SU-DHL-6 (cell line): ENCODE measurements at regions not wholly inside any gene's neighbourhood (a gene's known extent, or its start where the extent isn't known, plus 50 kb on each side); places are given as distances from the start of the nearest gene placed in this dataset.

ENCODE experiments used
- H2AFZ ChIP-seq: fragments of 200-600 bp; sonication (generic); 2 replicates; pipeline ENCODE4 v1.6.1; 2014; ENCODE audit warnings: low read depth, mild to moderate bottlenecking, moderate library complexity, mixed read lengths, antibody characterized with exemption, low read length; ENCODE audit not compliant: severe bottlenecking
- H3F3A ChIP-seq: fragments of 200-600 bp; shearing (Covaris generic); 2 replicates; pipeline ENCODE4 v1.6.0; 2016; ENCODE audit warnings: antibody characterized with exemption, mild to moderate bottlenecking; ENCODE audit not compliant: insufficient read depth
- H3K27ac ChIP-seq: fragments of 200-600 bp; sonication (generic); 2 replicates; pipeline ENCODE4 v1.5.1; 2016; ENCODE audit warnings: low read depth, mild to moderate bottlenecking, low read length, moderate library complexity, mixed read lengths
- H3K27me3 ChIP-seq: fragments of 200-600 bp; sonication (generic), shearing (Covaris generic); 2 replicates; pipeline ENCODE4 v1.6.0; 2014; ENCODE audit warnings: mild to moderate bottlenecking, low read length
- H3K36me3 ChIP-seq: fragments of 200-600 bp; sonication (generic); 2 replicates; pipeline ENCODE4 v1.6.1; 2014; ENCODE audit warnings: mild to moderate bottlenecking, low read length, mixed read lengths
- H3K4me2 ChIP-seq: fragments of 300-600, 200-600 bp; shearing (Covaris generic), sonication (generic); 2 replicates; pipeline ENCODE4 v1.6.0; 2014; ENCODE audit warnings: low read length, low read depth, mild to moderate bottlenecking; ENCODE audit not compliant: poor library complexity, severe bottlenecking
- H3K4me3 ChIP-seq: fragments of 200-600 bp; sonication (generic); 2 replicates; pipeline ENCODE4 v1.5.1; 2014; ENCODE audit warnings: antibody characterized with exemption, low read length, mild to moderate bottlenecking, mixed read lengths; ENCODE audit not compliant: insufficient read depth, poor library complexity, severe bottlenecking
- H3K79me2 ChIP-seq: fragments of 200-600 bp; sonication (generic); 2 replicates; pipeline ENCODE4 v1.6.1; 2014; ENCODE audit warnings: mild to moderate bottlenecking, low read length, moderate library complexity; ENCODE audit not compliant: insufficient read depth
- H3K9ac ChIP-seq: fragments of 200-600 bp; sonication (generic); 2 replicates; pipeline ENCODE4 v1.7.0; 2014; ENCODE audit warnings: mild to moderate bottlenecking, low read length
- H3K9me2 ChIP-seq: fragments of 200-600 bp; sonication (generic); replicated peaks from 2 replicates; pipeline ENCODE4 v1.6.1; 2014; ENCODE audit warnings: low read length; ENCODE audit not compliant: insufficient read depth
- H3K9me3 ChIP-seq: fragments of 200-600 bp; sonication (generic); 2 replicates; pipeline ENCODE4 v1.6.1; 2014; ENCODE audit warnings: low read length, mixed read lengths; ENCODE audit not compliant: insufficient read depth
- H4K20me1 ChIP-seq: fragments of 200-600 bp; sonication (generic); 2 replicates; pipeline ENCODE4 v1.6.1; 2014; ENCODE audit warnings: low read depth, mild to moderate bottlenecking, antibody characterized with exemption, low read length, moderate library complexity, mixed read lengths
- CTCF ChIP-seq: fragments of 200-600 bp; sonication (generic); IDR thresholded peaks from one replicate; pipeline ENCODE4 v1.5.1; 2017; ENCODE audit warnings: antibody characterized with exemption, mild to moderate bottlenecking, low read length, moderate library complexity; ENCODE audit not compliant: insufficient read depth, poor library complexity, severe bottlenecking
- EZH2phosphoT487 ChIP-seq: fragments of 200-600 bp; sonication (generic), shearing (Covaris generic); conservative IDR thresholded peaks from 2 replicates; pipeline ENCODE4 v1.6.1; 2018; ENCODE audit warnings: mild to moderate bottlenecking, antibody characterized with exemption, low read length, moderate library complexity, mixed read lengths

GRCh38 chr4:167939863-167940616 lies 152.3 kb upstream of the ANXA10 start:
- H3K4me3 ChIP-seq: no peak overlapping the region
- no peaks in the 10 kb centered on the region for H3K9me3 ChIP-seq
- no peaks in the 10 kb centered on the region for H4K20me1 ChIP-seq
- no peaks in the 10 kb centered on the region for H3F3A ChIP-seq
- H3K27ac ChIP-seq: no peak overlapping the region
- no peak overlapping the region for H3K9ac ChIP-seq
- no peak overlapping the region for H2AFZ ChIP-seq
- TF ChIP-seq EZH2phosphoT487 (no peak), CTCF (no peak)
- H3K36me3 ChIP-seq: no peaks in the 10 kb centered on the region
- no peaks in the 10 kb centered on the region for H3K79me2 ChIP-seq
- H3K9me2 ChIP-seq: no peaks in the 10 kb centered on the region
- no peak overlapping the region for H3K4me2 ChIP-seq
- no peaks in the 10 kb centered on the region for H3K27me3 ChIP-seq

- Histone ChIP-seq H3K36me3 (no peaks in the 10 kb centered on the region), H3K27ac (no peak overlapping the region), H3K4me3 (no peak overlapping the region), H3K9ac (no peak overlapping the region), H3K4me2 (no peak overlapping the region), H4K20me1 (no peaks in the 10 kb centered on the region), H2AFZ (no peak overlapping the region), H3K9me2 (no peaks in the 10 kb centered on the region), H3K27me3 (no peaks in the 10 kb centered on the region), H3K79me2 (no peaks in the 10 kb centered on the region), H3K9me3 (peaks cover 1% of the 10 kb centered on the region; the same call in 1 of the 2 replicates), H3F3A (no peaks in the 10 kb centered on the region)
- TF ChIP-seq EZH2phosphoT487: no peak
- TF ChIP-seq CTCF: no peak
Observed at GRCh38 chr4:167943872-167944505, 148.3 kb upstream of the ANXA10 start.

DNA sequence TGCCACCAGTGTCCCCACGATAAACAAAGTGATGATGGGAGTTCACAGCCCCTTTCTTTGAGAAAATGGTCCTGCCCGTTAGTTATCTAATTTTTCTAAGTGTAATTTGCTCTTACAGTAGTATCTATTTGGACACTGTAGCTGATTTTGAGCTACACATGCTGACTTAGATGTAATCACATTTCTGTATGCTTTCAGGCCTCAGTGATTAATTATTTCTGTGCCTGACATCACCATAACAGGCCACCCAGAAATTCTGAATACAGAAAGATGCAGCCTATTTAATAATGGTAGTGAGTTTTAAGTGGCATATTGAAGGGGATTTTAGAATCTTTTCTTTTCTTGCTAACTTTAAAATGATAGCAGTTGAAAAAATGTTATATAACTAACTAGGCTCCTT lies 147.6 kb upstream of the ANXA10 start:
- no peak overlapping the region for H3K4me3 ChIP-seq
- H2AFZ ChIP-seq: no peak overlapping the region
- H3K4me2 ChIP-seq: no peak overlapping the region

More for the DNA sequence above, 147.6 kb upstream of the ANXA10 start:
- no peaks in the 10 kb centered on the region for H3K27me3 ChIP-seq
- H4K20me1 ChIP-seq: no peaks in the 10 kb centered on the region
- TF ChIP-seq EZH2phosphoT487 (no peak), CTCF (no peak)
- no peaks in the 10 kb centered on the region for H3K36me3 ChIP-seq
- H3F3A ChIP-seq: no peaks in the 10 kb centered on the region
- H3K9me2 ChIP-seq: 0 out of 2 replicates have a peak, but pooled peaks cover 4% of the 10 kb centered on the region
- H3K9ac ChIP-seq: no peak overlapping the region
- no peak overlapping the region for H3K27ac ChIP-seq
- H3K79me2 ChIP-seq: no peaks in the 10 kb centered on the region
- H3K9me3 ChIP-seq: peaks cover 3% of the 10 kb centered on the region; the same call in 1 of the 2 replicates
